GM06990 (cell line): ENCODE measurements at regions not wholly inside any gene's neighbourhood (a gene's known extent, or its start where the extent isn't known, plus 50 kb on each side); places are given as distances from the start of the nearest gene placed in this dataset.
"Not testable (repeated sequence)": the region's sequence is repeated elsewhere in the genome, so short reads cannot be mapped to it uniquely, and the experiment has no call there.

Experiments used
- DNase-seq: peaks from one replicate; pipeline ENCODE4 v3.0.0-alpha.2; 2011; ENCODE audit not compliant: insufficient read length; ENCODE audit errors: extremely low read depth
- H3K27me3 ChIP-seq: replicated peaks from 2 replicates; pipeline ENCODE4 v1.6.0; 2011; ENCODE audit warnings: low read length; ENCODE audit not compliant: control insufficient read depth, insufficient read depth
- H3K36me3 ChIP-seq: 2 replicates; pipeline ENCODE4 v1.5.1; 2011; ENCODE audit warnings: low read length; ENCODE audit not compliant: control insufficient read depth, insufficient read depth
- H3K4me3 ChIP-seq: replicated peaks from 2 replicates; pipeline ENCODE4 v1.5.1; 2011; ENCODE audit warnings: low read depth, mild to moderate bottlenecking, control low read depth, low read length
- TF ChIP-seq, protein P1 (sequence below): IDR thresholded peaks from 2 replicates; pipeline ENCODE4 v1.5.1; 2011; ENCODE audit warnings: low read length, control low read depth, mild to moderate bottlenecking, inconsistent platforms; ENCODE audit not compliant: insufficient read depth, poor library complexity, severe bottlenecking

DNA sequence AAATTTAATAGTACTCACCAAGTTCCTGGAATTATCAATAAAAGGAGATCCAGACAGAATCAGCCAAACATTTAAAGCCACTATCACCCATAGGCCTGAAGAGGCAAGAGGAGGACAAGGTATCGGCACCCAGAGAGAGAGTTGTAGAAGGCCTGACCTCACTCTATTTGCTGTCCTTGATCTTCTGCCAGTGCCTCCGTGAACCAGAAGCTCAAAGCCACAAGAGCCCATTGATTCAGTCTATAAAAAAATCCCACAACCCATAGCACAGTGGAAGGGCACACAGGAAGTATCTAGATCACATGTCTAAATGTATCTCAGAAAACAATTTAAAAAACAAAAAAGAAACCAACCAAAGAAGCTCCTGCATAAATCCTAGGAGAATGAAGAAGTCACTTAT is 68.6 kb upstream of the FAM174B start:
- DNase-seq: no peak
- no peaks in the 10 kb centered on the region for H3K27me3 ChIP-seq
- no peaks in the 10 kb centered on the region for H3K36me3 ChIP-seq
- no peak overlapping the region for H3K4me3 ChIP-seq
- TF ChIP-seq, protein P1, sequence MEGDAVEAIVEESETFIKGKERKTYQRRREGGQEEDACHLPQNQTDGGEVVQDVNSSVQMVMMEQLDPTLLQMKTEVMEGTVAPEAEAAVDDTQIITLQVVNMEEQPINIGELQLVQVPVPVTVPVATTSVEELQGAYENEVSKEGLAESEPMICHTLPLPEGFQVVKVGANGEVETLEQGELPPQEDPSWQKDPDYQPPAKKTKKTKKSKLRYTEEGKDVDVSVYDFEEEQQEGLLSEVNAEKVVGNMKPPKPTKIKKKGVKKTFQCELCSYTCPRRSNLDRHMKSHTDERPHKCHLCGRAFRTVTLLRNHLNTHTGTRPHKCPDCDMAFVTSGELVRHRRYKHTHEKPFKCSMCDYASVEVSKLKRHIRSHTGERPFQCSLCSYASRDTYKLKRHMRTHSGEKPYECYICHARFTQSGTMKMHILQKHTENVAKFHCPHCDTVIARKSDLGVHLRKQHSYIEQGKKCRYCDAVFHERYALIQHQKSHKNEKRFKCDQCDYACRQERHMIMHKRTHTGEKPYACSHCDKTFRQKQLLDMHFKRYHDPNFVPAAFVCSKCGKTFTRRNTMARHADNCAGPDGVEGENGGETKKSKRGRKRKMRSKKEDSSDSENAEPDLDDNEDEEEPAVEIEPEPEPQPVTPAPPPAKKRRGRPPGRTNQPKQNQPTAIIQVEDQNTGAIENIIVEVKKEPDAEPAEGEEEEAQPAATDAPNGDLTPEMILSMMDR: no peak

DNA sequence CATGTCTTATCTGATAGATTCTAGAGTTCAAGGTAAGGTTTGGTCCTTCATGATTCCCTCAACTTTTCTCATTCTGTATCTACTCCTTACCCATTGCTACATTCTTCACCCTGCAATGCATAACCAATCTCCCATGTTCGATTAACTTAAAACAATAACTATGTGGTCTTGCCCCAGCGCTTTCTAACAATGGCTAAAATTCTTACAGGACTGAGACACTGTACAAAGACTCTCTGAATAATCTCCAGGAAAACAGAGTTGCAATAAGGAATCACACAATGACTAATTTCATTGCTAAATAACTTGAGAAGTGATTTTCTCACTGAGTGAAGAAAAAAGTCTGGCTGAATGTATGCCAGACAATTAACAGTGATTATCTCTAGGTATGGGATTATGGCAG is 69.6 kb upstream of the FAM174B start:
- TF ChIP-seq, protein P1: no peak

DNA sequence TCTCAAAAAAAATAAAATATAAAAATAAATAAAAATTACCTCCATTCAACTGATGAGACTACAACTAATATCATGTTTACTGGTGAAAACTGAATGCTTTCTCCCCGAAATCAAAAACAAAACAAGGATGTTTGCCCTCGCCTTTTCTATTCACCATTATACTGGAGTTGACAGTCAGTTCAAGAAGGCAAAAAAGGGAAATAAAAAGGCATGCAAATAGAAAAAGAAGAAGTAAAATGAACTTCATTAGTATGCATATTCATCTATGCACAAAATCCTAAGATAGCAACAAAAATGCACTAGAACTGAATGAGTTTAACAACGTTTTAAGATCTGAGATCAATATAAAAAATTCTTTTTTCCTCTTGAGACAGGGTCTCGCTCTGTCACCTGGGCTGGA is 72.7 kb upstream of the FAM174B start:
- TF ChIP-seq, protein P1: no peak
- Histone ChIP-seq H3K4me3 (no peak overlapping the region), H3K36me3 (no peaks in the 10 kb centered on the region), H3K27me3 (no peaks in the 10 kb centered on the region)
- no peak for DNase-seq

More for the DNA sequence above, 69.6 kb upstream of the FAM174B start:
- H3K4me3 ChIP-seq: no peak overlapping the region
- DNase-seq: no peak
- no peaks in the 10 kb centered on the region for H3K36me3 ChIP-seq
- no peaks in the 10 kb centered on the region for H3K27me3 ChIP-seq

DNA sequence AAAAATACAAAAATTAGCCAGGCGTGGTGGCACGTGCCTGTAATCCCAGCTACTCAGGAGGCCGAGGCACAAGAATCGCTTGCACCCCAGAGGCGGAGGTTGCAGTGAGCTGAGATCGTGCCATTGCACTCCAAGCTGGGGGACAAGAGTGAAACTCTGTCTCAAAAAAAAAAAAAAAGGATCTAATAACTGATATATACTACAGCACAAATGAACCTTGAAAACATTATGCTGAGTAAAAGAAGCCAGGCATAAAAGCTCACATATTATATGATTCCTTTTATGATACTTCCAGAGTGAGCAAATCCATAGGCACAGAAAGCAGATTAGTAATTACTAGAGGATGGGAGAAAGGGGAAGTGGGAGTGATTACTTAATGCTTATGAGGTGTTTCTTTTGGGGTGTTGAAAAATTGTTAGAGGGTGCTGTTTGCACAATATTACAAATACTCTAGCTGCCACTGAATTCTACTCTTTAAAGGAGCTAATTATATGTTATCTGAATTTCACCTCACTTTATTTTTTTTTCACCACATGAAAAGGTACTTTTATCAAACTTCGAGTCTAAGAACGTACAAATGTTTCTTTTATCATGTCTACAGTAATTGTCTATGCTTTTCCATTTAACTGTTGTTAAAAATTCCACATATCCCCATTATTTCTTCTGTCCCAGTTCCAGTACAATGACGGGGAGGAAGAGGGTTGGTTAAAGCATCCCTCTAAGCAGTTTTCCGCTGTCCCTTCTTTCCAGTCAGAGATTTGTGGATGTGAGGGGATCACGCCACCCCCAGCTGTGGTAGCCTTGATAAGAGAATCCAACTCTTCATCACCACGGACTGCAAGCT is 77.7 kb upstream of the FAM174B start:
- Histone ChIP-seq H3K36me3 (no peaks in the 10 kb centered on the region), H3K4me3 (peak overlapping the region; percentile 42), H3K27me3 (no peaks in the 10 kb centered on the region)
- DNase-seq: no peak
- TF ChIP-seq, protein P1: no peak

DNA sequence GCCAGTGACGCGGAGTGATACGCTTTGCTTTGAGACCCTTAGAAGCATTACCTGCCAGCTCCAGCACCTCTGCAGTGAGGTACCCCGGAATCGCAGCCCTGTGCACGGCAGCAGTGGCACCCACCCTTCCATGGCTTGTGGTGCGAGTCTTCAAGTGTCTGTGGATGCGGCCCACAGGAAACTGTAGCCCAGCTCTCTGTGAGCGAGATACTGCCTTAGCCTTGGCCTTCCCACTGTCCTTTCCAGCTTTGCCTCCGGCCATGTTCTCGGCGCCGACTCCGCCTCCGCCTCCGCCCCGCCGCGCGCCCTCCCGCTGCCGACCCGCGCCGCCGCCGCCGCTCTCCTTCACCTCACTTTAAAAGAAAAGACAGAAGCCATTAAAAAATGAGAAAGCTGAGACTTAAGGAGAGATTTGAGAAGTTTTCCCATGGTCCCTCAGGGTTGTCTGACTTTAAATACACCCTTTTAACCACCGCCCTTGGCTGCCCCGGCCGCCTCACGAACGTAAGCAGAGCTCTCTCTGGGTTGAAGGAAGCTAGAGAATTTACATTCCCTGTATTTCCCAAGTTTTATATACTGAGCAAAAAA is 78.5 kb upstream of the FAM174B start:
- DNase-seq: no peak

DNA sequence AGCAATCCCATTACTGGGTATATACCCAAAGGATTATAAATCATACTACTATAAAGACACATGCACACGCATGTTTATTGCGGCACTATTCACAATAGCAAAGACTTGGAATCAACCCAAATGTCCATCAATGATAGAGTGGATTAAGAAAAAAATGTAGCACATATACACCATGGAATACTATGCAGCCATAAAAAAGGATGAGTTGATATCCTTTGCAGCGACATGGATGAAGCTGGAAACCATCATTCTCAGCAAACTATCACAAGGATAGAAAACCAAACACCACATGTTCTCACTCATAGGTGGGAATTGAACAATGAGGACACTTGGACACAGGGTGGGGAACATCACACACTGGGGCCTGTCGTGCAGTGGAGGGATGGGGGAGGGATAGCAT is 83.7 kb upstream of the FAM174B start:
- not testable (repeated sequence) for H3K36me3 ChIP-seq, H3K27me3 ChIP-seq, DNase-seq, H3K4me3 ChIP-seq

More for the DNA sequence above, 78.5 kb upstream of the FAM174B start:
- TF ChIP-seq, protein P1: no peak
- Histone ChIP-seq H3K4me3 (peak overlapping the region; percentile 42), H3K27me3 (no peaks in the 10 kb centered on the region), H3K36me3 (no peaks in the 10 kb centered on the region)
